H1 (cell line): ENCODE measurements at regions not wholly inside any gene's neighbourhood (a gene's known extent, or its start where the extent isn't known, plus 50 kb on each side); places are given as distances from the start of the nearest gene placed in this dataset.

Experiments used
- CTCF ChIA-PET: fragments of 300-600 bp; sonication (Branson Sonifier 250); formaldehyde crosslinking; loops from one replicate; lab custom pipeline; 2021; ENCODE audit not compliant: partially characterized antibody; lab: Charles Lee
- POLR2A ChIA-PET: fragments of 300-600 bp; sonication (Branson Sonifier 250); formaldehyde crosslinking; loops from one replicate; lab custom pipeline; 2021; ENCODE audit warnings: inconsistent platforms; ENCODE audit not compliant: partially characterized antibody; lab: Charles Lee
- DNase-seq, 2 experiments: peaks; one replicate each; pipeline versions ENCODE4 v3.0.0 to v3.0.0-alpha.2; 2010 to 2022; ENCODE audit warnings: low spot score in 2 of 2, low read depth in 1 of 2, mixed read lengths in 1 of 2
- FAIRE-seq: peaks from 2 replicates; lab custom pipeline; 2011; peaks lifted over from hg19 to GRCh38; lab: Jason Lieb, UNC
- H2AFZ ChIP-seq: 2 replicates; pipeline ENCODE4 v1.8.1; 2012; ENCODE audit warnings: low read length, inconsistent platforms
- H2AK5ac ChIP-seq: 2 replicates; pipeline ENCODE4 v1.6.1; 2013; ENCODE audit warnings: low read depth, low read length
- H2BK120ac ChIP-seq: replicated peaks from 2 replicates; pipeline ENCODE3; 2013; ENCODE audit warnings: low read depth, low read length, inconsistent platforms
- H2BK12ac ChIP-seq: 2 replicates; pipeline ENCODE4 v1.6.1; 2013; ENCODE audit warnings: low read depth, low read length
- H2BK15ac ChIP-seq: 2 replicates; pipeline ENCODE4 v1.6.1; 2013; ENCODE audit warnings: low read length
- H2BK20ac ChIP-seq: 2 replicates; pipeline ENCODE4 v1.6.1; 2013; ENCODE audit warnings: low read length
- H2BK5ac ChIP-seq: 2 replicates; pipeline ENCODE4 v1.6.1; 2013; ENCODE audit warnings: low read depth, low read length
- H3K14ac ChIP-seq: 2 replicates; pipeline ENCODE4 v1.6.1; 2013; ENCODE audit warnings: inconsistent platforms; ENCODE audit not compliant: insufficient read length
- H3K18ac ChIP-seq: 2 replicates; pipeline ENCODE4 v1.6.1; 2013; ENCODE audit warnings: low read length; ENCODE audit errors: extremely low read depth
- H3K23ac ChIP-seq: 2 replicates; pipeline ENCODE4 v1.6.1; 2013; ENCODE audit warnings: inconsistent platforms; ENCODE audit not compliant: insufficient read length
- H3K23me2 ChIP-seq: 2 replicates; pipeline ENCODE4 v1.6.1; 2013; ENCODE audit warnings: low read depth, low read length
- H3K27ac ChIP-seq: 2 replicates; pipeline ENCODE4 v1.6.1; 2011; ENCODE audit warnings: low read depth, low read length, inconsistent platforms
- H3K27me3 ChIP-seq, 4 experiments: replicated peaks in 1 of 4; 1 replicate in 1 of 4; 2 replicates in 3 of 4; pipeline versions ENCODE4 v1.6.1 to v1.8.1; 2011 to 2013; ENCODE audit warnings: low read length in 3 of 4, mild to moderate bottlenecking in 3 of 4, inconsistent platforms in 2 of 4, mixed read lengths in 2 of 4, moderate library complexity in 1 of 4; ENCODE audit not compliant: control insufficient read depth in 3 of 4, insufficient read depth in 3 of 4; ENCODE audit errors: extremely low read depth in 1 of 4
- H3K36me3 ChIP-seq, 4 experiments: 2 replicates each; pipeline versions ENCODE4 v1.6.1 to v1.8.1; 2011 to 2013; ENCODE audit warnings: mild to moderate bottlenecking in 4 of 4, low read length in 3 of 4, moderate library complexity in 2 of 4, control low read depth in 1 of 4, inconsistent platforms in 1 of 4; ENCODE audit not compliant: insufficient read depth in 4 of 4, control insufficient read depth in 2 of 4
- H3K4ac ChIP-seq: replicated peaks from 2 replicates; pipeline ENCODE3; 2013; ENCODE audit warnings: low read length, low read depth, mixed read lengths, inconsistent platforms; ENCODE audit not compliant: insufficient read length
- H3K4me1 ChIP-seq, 4 experiments: replicated peaks in 1 of 4; 1 replicate in 1 of 4; 2 replicates in 3 of 4; pipeline versions ENCODE4 v1.6.1 to v1.8.1; 2011 to 2013; ENCODE audit warnings: low read length in 3 of 4, inconsistent platforms in 2 of 4, mixed read lengths in 1 of 4; ENCODE audit not compliant: insufficient read depth in 4 of 4, control insufficient read depth in 3 of 4
- H3K4me2 ChIP-seq, 2 experiments: 2 replicates each; pipeline versions ENCODE4 v1.6.1 to v1.8.1; 2011 to 2013; ENCODE audit warnings: low read depth in 2 of 2, low read length in 2 of 2, control low read depth in 1 of 2, inconsistent platforms in 1 of 2, mild to moderate bottlenecking in 1 of 2; ENCODE audit not compliant: insufficient read depth in 1 of 2
- H3K4me3 ChIP-seq, 4 experiments: fragments of 200-600, 300-600 bp in 1 of 4; sonication (generic), shearing (Covaris generic), sonication (Bioruptor Twin) in 1 of 4; 2 replicates each; pipeline versions ENCODE4 v1.5.1 to v1.8.1; 2011 to 2016; ENCODE audit warnings: low read length in 4 of 4, low read depth in 3 of 4, control low read depth in 2 of 4, inconsistent platforms in 2 of 4, mild to moderate bottlenecking in 2 of 4, mixed read lengths in 1 of 4, moderate library complexity in 1 of 4; ENCODE audit not compliant: insufficient read depth in 2 of 4; ENCODE audit errors: extremely low read depth in 1 of 4
- H3K56ac ChIP-seq: replicated peaks from 2 replicates; pipeline ENCODE3; 2013; ENCODE audit warnings: low read depth, mild to moderate bottlenecking, mixed read lengths, low read length, inconsistent platforms; ENCODE audit not compliant: insufficient read length
- H3K79me1 ChIP-seq: 2 replicates; pipeline ENCODE4 v1.6.1; 2013; ENCODE audit warnings: low read depth, low read length, control low read depth
- H3K79me2 ChIP-seq, 2 experiments: 2 replicates each; pipeline versions ENCODE4 v1.6.1 to v1.8.1; 2012 to 2013; ENCODE audit warnings: low read length in 2 of 2, mild to moderate bottlenecking in 2 of 2, inconsistent platforms in 1 of 2; ENCODE audit not compliant: insufficient read depth in 2 of 2, control insufficient read depth in 1 of 2
- H3K9ac ChIP-seq, 4 experiments: replicated peaks in 1 of 4; 1 replicate in 1 of 4; 2 replicates in 3 of 4; pipeline versions ENCODE4 v1.6.1 to v1.8.1; 2011 to 2013; ENCODE audit warnings: low read depth in 3 of 4, low read length in 3 of 4, control low read depth in 2 of 4, mild to moderate bottlenecking in 2 of 4, moderate library complexity in 2 of 4, inconsistent platforms in 1 of 4; ENCODE audit errors: extremely low read depth in 1 of 4
- H3K9me3 ChIP-seq, 2 experiments: 2 replicates each; pipeline versions ENCODE4 v1.6.1 to v1.8.1; 2012 to 2013; ENCODE audit warnings: mild to moderate bottlenecking in 2 of 2, moderate library complexity in 2 of 2, control low read depth in 1 of 2, inconsistent platforms in 1 of 2, low read depth in 1 of 2, low read length in 1 of 2, mixed read lengths in 1 of 2; ENCODE audit not compliant: insufficient read depth in 2 of 2
- H4K20me1 ChIP-seq, 2 experiments: replicated peaks in 1 of 2; 2 replicates each; pipeline versions ENCODE3 to v1.8.1; 2011 to 2013; ENCODE audit warnings: inconsistent platforms in 2 of 2, low read length in 2 of 2, mild to moderate bottlenecking in 1 of 2; ENCODE audit not compliant: insufficient read depth in 2 of 2, control insufficient read depth in 1 of 2
- H4K5ac ChIP-seq: 2 replicates; pipeline ENCODE4 v1.6.1; 2013; ENCODE audit warnings: low read length, low read depth, mixed read lengths, inconsistent platforms; ENCODE audit not compliant: insufficient read length
- H4K8ac ChIP-seq: 2 replicates; pipeline ENCODE4 v1.8.0; 2013; ENCODE audit warnings: mild to moderate bottlenecking, moderate library complexity, low read length, inconsistent platforms; ENCODE audit not compliant: insufficient read depth; ENCODE audit errors: extremely low read depth
- H4K91ac ChIP-seq: replicated peaks from 2 replicates; pipeline ENCODE3; 2013; ENCODE audit warnings: low read length, mixed read lengths, inconsistent platforms; ENCODE audit not compliant: insufficient read length
- CBX5 ChIP-seq: fragments of 300-800, 300-1000 bp; sonication (generic); IDR thresholded peaks from 2 replicates; pipeline ENCODE4 v1.7.1; 2016; ENCODE audit warnings: antibody characterized with exemption, low read length, low read depth
- GABPA ChIP-seq: IDR thresholded peaks from 2 replicates; pipeline ENCODE4 v1.6.1; 2011; ENCODE audit warnings: mild to moderate bottlenecking, low read length, moderate library complexity, borderline replicate concordance; ENCODE audit not compliant: insufficient read depth
- KDM1A ChIP-seq: fragments of 200-600, 300-600 bp; sonication (generic); IDR thresholded peaks from 2 replicates; pipeline ENCODE4 v1.7.1; 2016; ENCODE audit warnings: mild to moderate bottlenecking, low read length, borderline replicate concordance
- PHF8 ChIP-seq: fragments of 200-600 bp; sonication (generic); conservative IDR thresholded peaks from 2 replicates; pipeline ENCODE4 v1.7.1; 2012; ENCODE audit warnings: low read depth, mild to moderate bottlenecking, inconsistent platforms, low read length, moderate library complexity
- RAD21 ChIP-seq, 2 experiments: IDR thresholded peaks in 1 of 2; conservative IDR thresholded peaks in 1 of 2; 2 replicates each; pipeline ENCODE4 v1.6.1; 2011; ENCODE audit warnings: low read depth in 2 of 2, low read length in 2 of 2, improper control_type of control experiment in 1 of 2, inconsistent platforms in 1 of 2, mild to moderate bottlenecking in 1 of 2, moderate library complexity in 1 of 2
- TAF1 ChIP-seq: IDR thresholded peaks from 2 replicates; pipeline ENCODE4 v1.6.1; 2011; ENCODE audit warnings: mild to moderate bottlenecking, low read depth, low read length
- TEAD4 ChIP-seq: IDR thresholded peaks from 2 replicates; pipeline ENCODE4 v1.6.1; 2012; ENCODE audit warnings: low read depth, low read length, inconsistent platforms, mixed read lengths
- YY1 ChIP-seq: IDR thresholded peaks from 2 replicates; pipeline ENCODE4 v1.6.1; 2011; ENCODE audit warnings: low read depth, mild to moderate bottlenecking, low read length
- WGBS, 2 experiments: shearing (Covaris generic) in 1 of 2; methylation state at CpG; one replicate each; pipeline versions ENCODE4 v1.1.6 to v1.1.7; 2013 to 2015; ENCODE audit warnings: low lambda C conversion rate in 2 of 2, mixed read lengths in 2 of 2, inconsistent platforms in 1 of 2, low coverage in 1 of 2, missing lambda C conversion rate in 1 of 2; ENCODE audit not compliant: insufficient replicate concordance in 2 of 2, insufficient coverage in 1 of 2, insufficient read length in 1 of 2; ENCODE audit errors: extremely low coverage in 1 of 2, missing lambda C conversion rate in 1 of 2; 5-methylcytosine and 5-hydroxymethylcytosine counted together
- TF ChIP-seq, protein P1 (sequence below): IDR thresholded peaks from 2 replicates; pipeline ENCODE4 v1.6.1; 2012; ENCODE audit warnings: low read length, inconsistent platforms

DNA sequence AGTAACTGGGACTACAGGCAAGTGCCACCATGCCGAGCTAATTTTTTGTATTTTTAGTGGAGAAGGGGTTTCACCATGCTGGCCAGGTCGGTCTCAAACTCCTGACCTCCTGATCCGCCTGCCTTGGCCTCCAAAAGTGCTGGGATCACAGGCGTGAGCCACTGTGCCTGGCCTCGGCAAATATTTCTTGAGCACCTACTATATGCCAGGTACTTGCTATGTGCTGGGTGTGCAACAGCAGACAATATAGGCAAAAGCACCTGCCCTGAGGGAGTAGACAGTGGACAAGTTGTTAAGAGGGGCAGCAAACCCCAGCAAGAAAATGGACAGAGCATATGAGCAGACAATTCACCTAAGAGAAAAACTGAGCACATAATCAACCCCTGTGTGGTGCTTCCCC is 51.0 kb upstream of the CDKN2AIP start:
- Histone ChIP-seq H4K5ac (no peak overlapping the region), H3K27me3 (peaks cover 0 to 9% (median 2%) of the 10 kb centered on the region in 4 experiments; a peak in 5 of 7 replicates), H4K8ac (no peak overlapping the region), H3K23ac (no peak overlapping the region), H3K36me3 (no peaks in the 10 kb centered on the region), H3K14ac (no peak overlapping the region), H2AK5ac (no peak overlapping the region), H2BK120ac (no peak overlapping the region), H3K9ac (no peak overlapping the region), H3K4me2 (no peak overlapping the region), H3K23me2 (peaks cover 4% of the 10 kb centered on the region; the same call in 1 of the 2 replicates), H3K4ac (no peak overlapping the region), H3K56ac (no peak overlapping the region), H4K91ac (no peak overlapping the region), H3K4me1 (peaks cover 0 to 3% (median under 1%) of the 10 kb centered on the region in 4 experiments; a peak in 2 of 7 replicates), H3K27ac (no peak overlapping the region), H2BK12ac (no peak overlapping the region), H3K9me3 (no peaks in the 10 kb centered on the region), H2BK5ac (no peak overlapping the region), H3K18ac (no peak overlapping the region), H2BK20ac (no peak overlapping the region), H2AFZ (no peak overlapping the region), H3K79me2 (no peaks in the 10 kb centered on the region), H3K4me3 (no peak overlapping the region), H2BK15ac (no peak overlapping the region), H3K79me1 (no peaks in the 10 kb centered on the region), H4K20me1 (no peaks in the 10 kb centered on the region)
- TF ChIP-seq TEAD4 (no peak), YY1 (no peak), GABPA (no peak), KDM1A (no peak), RAD21 (IDR thresholded peaks at IDR 0.05 in 1 of 2, conservative IDR thresholded peaks at IDR 0.05 in 1 of 2; ENCODE audit: low read depth in 2 of 2, low read length in 2 of 2) (no peak), TAF1 (no peak), CBX5 (no peak), PHF8 (no peak)
- TF ChIP-seq, protein P1, sequence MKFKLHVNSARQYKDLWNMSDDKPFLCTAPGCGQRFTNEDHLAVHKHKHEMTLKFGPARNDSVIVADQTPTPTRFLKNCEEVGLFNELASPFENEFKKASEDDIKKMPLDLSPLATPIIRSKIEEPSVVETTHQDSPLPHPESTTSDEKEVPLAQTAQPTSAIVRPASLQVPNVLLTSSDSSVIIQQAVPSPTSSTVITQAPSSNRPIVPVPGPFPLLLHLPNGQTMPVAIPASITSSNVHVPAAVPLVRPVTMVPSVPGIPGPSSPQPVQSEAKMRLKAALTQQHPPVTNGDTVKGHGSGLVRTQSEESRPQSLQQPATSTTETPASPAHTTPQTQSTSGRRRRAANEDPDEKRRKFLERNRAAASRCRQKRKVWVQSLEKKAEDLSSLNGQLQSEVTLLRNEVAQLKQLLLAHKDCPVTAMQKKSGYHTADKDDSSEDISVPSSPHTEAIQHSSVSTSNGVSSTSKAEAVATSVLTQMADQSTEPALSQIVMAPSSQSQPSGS, result no peak
- FAIRE-seq, result no peak
- no peak for DNase-seq
- CTCF ChIA-PET, result interaction anchor here (0.6 kb wide), 1 partner anchor 207 kb away, joined by 5 read pairs; no protein-coding TSS in a partner anchor
- WGBS, 2 experiments, result 83% methylated on average over 5 of the region's 5 CpGs; no CpG with 5 or more reads in 1 of the 2 experiments
- POLR2A ChIA-PET, result no interaction called here
